ENCODE measurements at regions not wholly inside any gene's neighbourhood (a gene's known extent, or its start where the extent isn't known, plus 50 kb on each side); places are given as distances from the start of the nearest gene placed in this dataset.

- DNase-seq = no peak
Observed at GRCh38 chr20:4559106-4559505, 127.2 kb upstream of the PRNP start.

- DNase-seq = no peak
Observed at GRCh38 chr20:4556781-4557180, 129.5 kb upstream of the PRNP start.

GRCh38 chr20:4555188-4555890 lies 130.9 kb upstream of the PRNP start:
- no peak for DNase-seq

- DNase-seq = no peak
Observed at GRCh38 chr20:4554346-4554745, 131.9 kb upstream of the PRNP start.

GRCh38 chr20:4552075-4552640 lies 134.1 kb upstream of the PRNP start:
- no peak for DNase-seq

GRCh38 chr20:4550740-4551139 lies 135.5 kb upstream of the PRNP start:
- no peak for DNase-seq

- DNase-seq = no peak
Observed at GRCh38 chr20:4549711-4550259, 136.5 kb upstream of the PRNP start.

GRCh38 chr20:4548552-4548951 lies 137.7 kb upstream of the PRNP start:
- no peak for DNase-seq

GRCh38 chr20:4546786-4547185 lies 139.5 kb upstream of the PRNP start:
- no peak for DNase-seq

GRCh38 chr20:4546342-4546741 lies 139.9 kb upstream of the PRNP start:
- DNase-seq = no peak

- DNase-seq = no peak
Observed at GRCh38 chr20:4545526-4545925, 140.7 kb upstream of the PRNP start.

GRCh38 chr20:4544765-4545164 lies 141.5 kb upstream of the PRNP start:
- DNase-seq = no peak

- no peak for DNase-seq
Observed at GRCh38 chr20:4542270-4542669, 144.0 kb upstream of the PRNP start.

GRCh38 chr20:4534315-4534714 lies 151.9 kb upstream of the PRNP start:
- no peak for DNase-seq

GRCh38 chr20:4533368-4534133 lies 152.7 kb upstream of the PRNP start:
- DNase-seq = no peak

GRCh38 chr20:4532772-4533171 lies 153.5 kb upstream of the PRNP start:
- no peak for DNase-seq

GRCh38 chr20:4524792-4525191 lies 161.5 kb upstream of the PRNP start:
- DNase-seq = no peak

- DNase-seq = no peak
Observed at GRCh38 chr20:4524307-4524706, 161.9 kb upstream of the PRNP start.

- DNase-seq = no peak
Observed at GRCh38 chr20:4522310-4522709, 163.9 kb upstream of the PRNP start.

- DNase-seq = no peak
Observed at GRCh38 chr20:4521170-4521968, 164.9 kb upstream of the PRNP start.

GRCh38 chr20:4519534-4519933 lies 166.7 kb upstream of the PRNP start:
- DNase-seq = no peak

- DNase-seq = no peak
Observed at GRCh38 chr20:4516876-4517275, 169.4 kb upstream of the PRNP start.
